ENCODE measurements at regions not wholly inside any gene's neighbourhood (a gene's known extent, or its start where the extent isn't known, plus 50 kb on each side); places are given as distances from the start of the nearest gene placed in this dataset.

DNA sequence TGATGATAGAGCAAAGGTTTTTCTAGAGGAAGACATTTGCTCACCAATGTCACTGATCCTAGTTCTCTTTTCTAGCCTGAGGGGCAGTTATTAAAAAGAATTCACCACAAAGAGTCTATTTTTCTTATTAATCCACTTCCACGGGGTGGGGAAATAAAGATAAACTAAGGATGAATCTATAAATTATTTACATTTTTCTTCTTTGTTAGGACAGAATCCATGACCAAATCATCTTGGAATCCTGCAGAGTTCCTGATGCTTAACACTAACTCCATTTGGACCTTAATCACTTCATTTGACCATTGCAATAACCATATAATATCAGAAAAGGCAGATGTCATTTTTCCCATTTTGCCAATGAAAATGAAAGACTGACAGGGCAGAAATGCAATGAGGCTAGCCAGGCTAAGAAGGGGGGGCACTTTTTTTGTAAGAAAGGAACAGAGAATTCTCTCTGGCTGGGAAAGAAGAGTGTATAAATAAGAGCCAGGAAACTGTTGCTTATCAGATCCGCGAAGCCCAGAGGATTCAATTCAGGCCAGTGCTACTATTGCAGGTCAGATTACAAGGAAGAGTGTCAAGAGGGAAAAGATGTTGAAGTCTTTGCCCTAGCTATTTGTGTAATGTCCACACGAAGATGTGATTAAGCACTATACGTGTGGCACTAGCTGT lies 433.2 kb downstream of the TNS3 start (continued):
- TF ChIP-seq EGR1 (IDR thresholded peaks at IDR 0.05; ENCODE audit: borderline replicate concordance, low read depth, low read length), result no peak
- no peak for TF ChIP-seq CEBPB (IDR thresholded peaks at IDR 0.05; ENCODE audit: low read depth, low read length)
- TF ChIP-seq, protein P1, sequence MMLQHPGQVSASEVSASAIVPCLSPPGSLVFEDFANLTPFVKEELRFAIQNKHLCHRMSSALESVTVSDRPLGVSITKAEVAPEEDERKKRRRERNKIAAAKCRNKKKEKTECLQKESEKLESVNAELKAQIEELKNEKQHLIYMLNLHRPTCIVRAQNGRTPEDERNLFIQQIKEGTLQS (IDR thresholded peaks at IDR 0.05; ENCODE audit: insufficient read depth, low read depth, low read length), result no peak
- no peak for TF ChIP-seq FOSL1 (IDR thresholded peaks at IDR 0.05; ENCODE audit: insufficient read depth, low read depth, low read length)
- no peak for TF ChIP-seq NANOG (IDR thresholded peaks at IDR 0.05; ENCODE audit: insufficient read depth, low read depth, low read length, poor library complexity, severe bottlenecking)
- no peak for TF ChIP-seq CHD2 (IDR thresholded peaks at IDR 0.05; ENCODE audit: low read length)
- TF ChIP-seq, protein P2, sequence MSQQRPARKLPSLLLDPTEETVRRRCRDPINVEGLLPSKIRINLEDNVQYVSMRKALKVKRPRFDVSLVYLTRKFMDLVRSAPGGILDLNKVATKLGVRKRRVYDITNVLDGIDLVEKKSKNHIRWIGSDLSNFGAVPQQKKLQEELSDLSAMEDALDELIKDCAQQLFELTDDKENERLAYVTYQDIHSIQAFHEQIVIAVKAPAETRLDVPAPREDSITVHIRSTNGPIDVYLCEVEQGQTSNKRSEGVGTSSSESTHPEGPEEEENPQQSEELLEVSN (IDR thresholded peaks at IDR 0.05), result no peak
- TF ChIP-seq CTBP2 (IDR thresholded peaks at IDR 0.05; ENCODE audit: borderline replicate concordance, insufficient read depth, insufficient read length, low read length), result no peak
- TF ChIP-seq SUZ12 (IDR thresholded peaks at IDR 0.05; ENCODE audit: low read length), result no peak

All from H1 (cell line).